GM12874 (cell line): ENCODE measurements at regions not wholly inside any gene's neighbourhood (a gene's known extent, or its start where the extent isn't known, plus 50 kb on each side); places are given as distances from the start of the nearest gene placed in this dataset.

ENCODE experiments used
- TF ChIP-seq, protein P1 (sequence below): IDR thresholded peaks from 2 replicates; pipeline ENCODE4 v1.5.1; 2011; ENCODE audit warnings: low read depth, mild to moderate bottlenecking, control low read depth, low read length, moderate library complexity; ENCODE audit not compliant: insufficient read depth

DNA sequence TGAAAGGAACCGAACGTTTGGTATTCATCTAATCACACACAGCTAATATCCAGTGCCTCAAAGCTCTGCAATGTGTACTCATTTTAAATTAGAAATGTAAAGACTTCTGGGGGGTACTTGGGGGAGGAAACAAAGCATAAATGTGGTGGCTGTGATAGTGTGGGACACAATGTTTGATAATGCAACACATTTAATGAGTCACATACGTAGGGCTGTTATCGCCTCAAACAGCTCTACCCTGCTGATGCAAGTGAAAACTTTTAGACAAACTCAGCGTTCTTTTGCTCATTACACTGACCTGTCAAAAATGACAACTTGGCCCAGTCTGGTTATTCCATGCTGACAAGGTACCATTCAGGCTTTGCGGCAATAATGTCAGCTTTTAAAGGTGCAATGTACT lies 1227.1 kb upstream of the CELF4 start:
- TF ChIP-seq, protein P1, sequence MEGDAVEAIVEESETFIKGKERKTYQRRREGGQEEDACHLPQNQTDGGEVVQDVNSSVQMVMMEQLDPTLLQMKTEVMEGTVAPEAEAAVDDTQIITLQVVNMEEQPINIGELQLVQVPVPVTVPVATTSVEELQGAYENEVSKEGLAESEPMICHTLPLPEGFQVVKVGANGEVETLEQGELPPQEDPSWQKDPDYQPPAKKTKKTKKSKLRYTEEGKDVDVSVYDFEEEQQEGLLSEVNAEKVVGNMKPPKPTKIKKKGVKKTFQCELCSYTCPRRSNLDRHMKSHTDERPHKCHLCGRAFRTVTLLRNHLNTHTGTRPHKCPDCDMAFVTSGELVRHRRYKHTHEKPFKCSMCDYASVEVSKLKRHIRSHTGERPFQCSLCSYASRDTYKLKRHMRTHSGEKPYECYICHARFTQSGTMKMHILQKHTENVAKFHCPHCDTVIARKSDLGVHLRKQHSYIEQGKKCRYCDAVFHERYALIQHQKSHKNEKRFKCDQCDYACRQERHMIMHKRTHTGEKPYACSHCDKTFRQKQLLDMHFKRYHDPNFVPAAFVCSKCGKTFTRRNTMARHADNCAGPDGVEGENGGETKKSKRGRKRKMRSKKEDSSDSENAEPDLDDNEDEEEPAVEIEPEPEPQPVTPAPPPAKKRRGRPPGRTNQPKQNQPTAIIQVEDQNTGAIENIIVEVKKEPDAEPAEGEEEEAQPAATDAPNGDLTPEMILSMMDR, result no peak

DNA sequence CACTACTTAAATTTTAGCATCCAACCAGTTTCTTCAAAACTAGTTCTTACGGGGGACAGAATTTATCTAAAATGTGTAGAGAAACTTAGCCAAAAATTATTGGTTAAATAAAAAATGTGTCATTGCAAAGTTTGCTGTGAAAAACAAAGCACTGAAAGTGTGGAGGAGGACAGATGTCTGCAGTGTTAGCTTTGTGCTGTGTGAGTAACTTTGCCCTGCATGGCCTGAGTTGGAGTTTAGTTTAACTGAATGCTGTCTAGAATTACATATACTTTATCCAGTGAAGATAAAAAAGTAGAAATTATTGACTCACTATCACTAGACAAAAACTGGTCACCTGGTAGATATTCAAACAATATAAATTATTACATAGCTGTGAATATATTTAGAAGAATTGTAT lies 1225.2 kb upstream of the CELF4 start:
- TF ChIP-seq, protein P1, result no peak

DNA sequence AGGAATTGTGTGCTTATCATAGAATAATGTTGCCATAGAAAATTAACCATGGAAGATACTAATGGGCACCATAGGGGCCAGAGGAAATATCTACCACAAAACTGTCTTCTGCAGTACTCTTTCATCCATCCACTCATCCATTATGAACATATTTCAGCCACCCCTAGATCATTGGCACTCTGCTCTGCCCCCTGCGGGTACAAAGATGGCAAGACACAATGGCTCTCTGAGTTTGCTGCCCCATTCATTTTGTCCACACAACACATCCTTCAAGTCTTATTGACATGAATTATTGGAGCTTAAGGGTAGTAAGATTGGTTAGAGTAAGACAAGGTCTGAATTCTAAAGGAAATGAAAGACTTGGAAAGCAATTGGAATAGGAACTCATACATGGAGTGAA lies 1224.7 kb upstream of the CELF4 start:
- TF ChIP-seq, protein P1, result no peak; the same call in 1 of the 2 replicates

DNA sequence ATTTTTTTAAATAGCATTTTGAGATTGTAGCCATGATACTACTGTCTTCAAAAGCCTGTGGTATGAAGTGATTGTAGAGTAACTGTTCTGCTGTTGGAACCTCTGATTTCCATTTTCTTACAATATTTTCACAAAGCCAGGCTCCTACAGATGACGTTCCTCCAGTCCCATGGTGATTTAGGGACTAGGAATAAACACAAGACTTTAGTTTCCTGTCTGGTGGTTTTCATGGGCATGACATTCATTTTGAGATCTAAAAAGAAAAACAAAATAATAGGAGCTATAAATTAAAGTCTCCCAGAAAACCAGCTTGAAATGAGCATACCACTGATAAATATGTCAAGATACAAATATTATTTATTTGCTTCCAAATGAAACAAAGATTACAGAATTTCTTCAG lies 1223.5 kb upstream of the CELF4 start:
- TF ChIP-seq, protein P1, result no peak

DNA sequence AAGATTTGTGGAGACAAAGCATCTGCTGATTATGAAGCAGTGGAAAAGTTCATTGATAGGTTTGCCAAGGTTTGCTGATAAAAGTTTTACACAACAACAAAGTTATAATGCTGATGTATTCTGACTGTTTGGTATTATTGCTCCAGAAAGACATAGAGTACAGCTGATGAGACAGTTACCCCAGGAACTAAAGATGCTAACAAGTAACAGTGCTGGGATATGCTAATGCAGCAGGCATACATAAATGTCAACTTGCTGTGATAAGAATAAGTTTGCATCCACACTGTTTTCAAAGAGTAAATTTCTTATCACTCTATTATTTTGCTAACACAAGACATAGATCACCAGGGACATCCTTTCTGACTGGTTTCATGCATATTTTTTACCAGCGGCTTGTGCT lies 1221.3 kb upstream of the CELF4 start:
- TF ChIP-seq, protein P1, result no peak

DNA sequence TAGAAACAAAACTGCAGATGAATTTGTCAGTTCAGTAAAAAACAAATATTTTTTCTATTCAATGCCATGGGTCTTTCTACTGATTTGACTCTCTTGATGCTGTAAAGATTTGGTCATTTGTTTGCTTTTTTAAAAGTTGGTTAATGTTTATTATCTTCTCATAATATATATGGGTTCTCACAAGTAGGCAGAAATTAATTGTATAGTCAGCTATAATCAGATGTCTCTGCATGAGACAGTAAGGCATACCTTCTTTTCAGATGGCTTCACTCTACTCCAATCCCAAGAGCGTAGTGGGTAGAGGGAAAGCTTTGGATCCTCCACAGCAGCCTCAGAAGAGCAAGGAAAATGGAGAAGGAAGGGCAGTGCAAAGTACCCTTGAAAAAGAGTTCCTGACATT lies 1202.9 kb upstream of the CELF4 start:
- TF ChIP-seq, protein P1, result no peak

DNA sequence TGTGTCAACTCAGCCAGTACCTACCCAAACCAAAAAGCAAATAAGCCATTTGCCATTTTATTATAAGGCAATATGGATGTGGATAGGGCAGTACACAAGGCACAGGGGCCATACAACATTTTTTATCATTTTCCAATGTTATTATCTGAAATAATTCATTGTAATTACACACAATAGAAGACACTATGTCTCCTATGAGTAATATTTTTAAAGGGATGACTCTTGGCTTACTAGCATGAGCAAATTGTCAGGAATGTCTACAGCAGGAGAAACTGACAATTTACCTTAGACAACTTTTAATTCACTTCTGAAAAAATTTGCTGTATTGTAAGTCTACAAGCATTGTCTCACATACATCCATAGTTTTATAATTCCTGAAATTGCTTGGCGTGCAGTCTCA lies 1193.9 kb upstream of the CELF4 start:
- TF ChIP-seq, protein P1, result no peak

DNA sequence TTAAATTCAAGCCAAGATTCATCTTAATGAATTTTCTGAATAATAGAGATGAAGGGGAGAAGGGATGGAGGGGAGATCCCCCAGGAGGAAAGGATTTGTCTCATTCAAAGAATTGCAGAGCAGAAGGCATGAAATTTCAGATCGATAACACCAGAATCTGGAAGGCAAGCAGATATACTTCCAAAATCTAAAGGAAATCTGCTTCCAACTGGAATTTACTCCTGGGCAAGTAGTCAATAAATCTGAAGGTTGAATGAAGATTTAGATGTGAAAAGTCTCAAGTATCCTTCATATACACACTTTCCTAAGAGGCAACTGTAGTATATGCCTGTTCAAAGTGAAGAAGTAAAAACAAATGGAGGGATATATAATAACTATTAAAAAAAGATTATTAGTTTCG lies 1190.8 kb upstream of the CELF4 start:
- TF ChIP-seq, protein P1, result no peak
